GM21717 (cell line): ENCODE measurements at regions not wholly inside any gene's neighbourhood (a gene's known extent, or its start where the extent isn't known, plus 50 kb on each side); places are given as distances from the start of the nearest gene placed in this dataset.
"Not testable (repeated sequence)": the region's sequence is repeated elsewhere in the genome, so short reads cannot be mapped to it uniquely, and the experiment has no call there.

Experiments used
- ATAC-seq: cut with Tn5 transposase; IDR thresholded peaks from one replicate; pipeline ENCODE4 v1.9.1; 2021; ENCODE audit warnings: mild to moderate bottlenecking, moderate library complexity; ENCODE audit not compliant: unreplicated experiment

- no peak for ATAC-seq
Observed at GRCh38 chr17:70369391-70369790, 200.1 kb downstream of the KCNJ2 start.

- no peak for ATAC-seq
Observed at GRCh38 chr17:70370816-70371215, 201.5 kb downstream of the KCNJ2 start.

GRCh38 chr17:70373369-70373768 lies 204.0 kb downstream of the KCNJ2 start:
- no peak for ATAC-seq

GRCh38 chr17:70374496-70374895 lies 205.2 kb downstream of the KCNJ2 start:
- ATAC-seq = no peak

GRCh38 chr17:70375406-70375805 lies 206.1 kb downstream of the KCNJ2 start:
- ATAC-seq = no peak

GRCh38 chr17:70375813-70376770 lies 206.8 kb downstream of the KCNJ2 start:
- no peak for ATAC-seq

- no peak for ATAC-seq
Observed at GRCh38 chr17:70377654-70378053, 208.3 kb downstream of the KCNJ2 start.

DNA sequence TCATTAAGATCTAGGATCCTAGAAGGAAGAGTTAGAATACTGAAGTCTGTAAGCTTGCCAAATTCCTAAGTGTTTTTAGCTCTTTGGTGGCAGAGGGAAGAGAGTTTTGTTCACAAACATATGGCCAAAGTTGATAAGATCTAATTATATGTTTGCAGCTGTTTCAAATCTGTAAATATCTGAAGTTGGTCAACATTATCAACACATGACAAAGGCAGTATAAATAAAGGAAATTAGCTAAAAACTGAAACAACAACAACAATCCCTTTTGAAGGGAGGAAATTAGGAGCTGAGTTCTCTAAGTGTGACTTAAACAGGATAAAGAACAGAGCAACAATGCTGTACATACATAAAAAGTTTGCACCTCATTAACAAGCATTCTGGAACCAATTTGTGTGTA lies 208.7 kb downstream of the KCNJ2 start:
- no peak for ATAC-seq

DNA sequence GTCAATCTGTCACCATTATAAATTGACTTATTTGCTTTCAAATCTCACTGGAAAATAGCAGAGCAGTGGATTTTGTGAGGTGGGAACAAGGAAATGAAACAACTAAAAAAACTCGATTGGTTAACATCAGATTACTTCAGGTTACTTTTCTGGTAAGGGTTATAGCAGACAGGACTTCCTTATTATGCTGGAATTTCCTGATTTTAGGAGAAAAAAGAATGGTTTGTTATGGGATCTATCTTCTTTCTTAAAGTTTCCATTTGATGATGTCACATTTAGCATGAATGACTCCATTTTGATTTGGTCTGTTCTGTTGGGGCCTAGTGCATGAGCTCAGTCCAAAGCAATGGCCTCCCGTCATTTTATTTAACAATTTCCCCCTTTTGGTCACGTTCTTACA lies 210.6 kb downstream of the KCNJ2 start:
- ATAC-seq = no peak

GRCh38 chr17:70381916-70382315 lies 212.6 kb downstream of the KCNJ2 start:
- ATAC-seq = not testable (repeated sequence)

DNA sequence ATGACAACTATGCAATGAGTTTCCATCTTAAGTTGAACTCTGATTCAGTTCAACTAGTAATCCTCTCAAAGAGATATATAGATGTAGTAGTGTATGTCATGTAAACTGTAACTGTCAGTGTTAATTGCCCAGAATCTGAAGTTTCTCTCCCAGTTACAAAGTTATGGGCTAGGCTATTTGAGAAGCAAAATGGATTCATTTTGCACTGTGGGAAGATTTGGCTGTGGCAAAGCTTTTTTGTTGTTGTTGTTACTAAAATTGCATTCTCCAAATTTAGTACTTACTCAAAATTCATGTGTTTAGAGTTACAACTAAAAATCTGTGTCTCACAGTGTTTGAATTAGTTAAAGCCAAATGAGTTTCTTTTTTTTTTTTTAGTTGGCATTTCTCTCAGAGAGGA lies 219.0 kb downstream of the KCNJ2 start:
- no peak for ATAC-seq

DNA sequence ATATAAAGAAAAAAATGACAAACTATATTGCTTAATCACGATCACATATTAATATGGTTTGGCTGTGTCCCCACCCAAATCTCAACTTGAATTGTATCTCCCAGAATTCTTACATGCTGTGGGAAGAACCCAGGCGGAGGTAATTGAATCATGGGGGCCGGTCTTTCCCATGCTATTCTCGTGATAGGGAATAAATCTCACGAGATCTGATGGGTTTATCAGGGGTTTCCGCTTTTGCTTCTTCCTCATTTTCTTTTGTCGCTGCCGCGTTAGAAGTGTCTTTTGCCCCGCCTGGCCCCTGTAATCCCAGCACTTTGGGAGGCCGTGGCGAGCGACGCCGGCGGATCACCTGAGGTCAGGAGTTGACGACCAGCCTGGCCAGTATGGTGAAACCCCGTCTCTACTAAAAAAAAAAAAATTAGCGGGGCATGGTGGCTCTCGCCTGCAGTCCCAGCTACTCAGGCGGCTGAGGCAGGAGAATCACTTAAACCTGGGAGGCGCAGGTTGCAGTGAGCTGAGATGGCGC lies 220.0 kb downstream of the KCNJ2 start:
- ATAC-seq = not testable (repeated sequence)

DNA sequence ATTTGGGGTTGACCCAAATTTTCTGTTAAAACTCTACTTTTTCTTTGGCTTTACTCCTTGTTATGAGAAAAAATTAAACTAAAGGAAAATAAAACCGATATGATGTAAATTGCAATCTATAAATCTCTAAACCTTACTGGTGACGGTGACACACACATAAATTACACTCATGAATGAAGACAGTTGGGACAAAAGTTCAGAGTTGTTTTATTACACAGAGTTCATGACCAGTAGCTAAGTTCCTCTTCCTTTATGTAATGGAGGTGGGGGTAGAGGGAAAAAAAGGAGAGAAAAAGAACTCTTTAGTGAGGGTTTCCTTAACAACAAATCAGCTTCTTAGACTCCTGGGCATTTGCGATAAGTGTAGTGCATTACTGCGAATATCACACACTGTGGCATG lies 220.7 kb downstream of the KCNJ2 start:
- ATAC-seq = no peak

GRCh38 chr17:70394473-70395232 lies 225.3 kb downstream of the KCNJ2 start:
- ATAC-seq = no peak

GRCh38 chr17:70405492-70406220 lies 236.3 kb downstream of the KCNJ2 start:
- peak; percentile 68 for ATAC-seq

GRCh38 chr17:70407506-70407905 lies 238.2 kb downstream of the KCNJ2 start:
- ATAC-seq = no peak

GRCh38 chr17:70408768-70409167 lies 239.4 kb downstream of the KCNJ2 start:
- no peak for ATAC-seq

GRCh38 chr17:70414300-70414699 lies 245.0 kb downstream of the KCNJ2 start:
- no peak for ATAC-seq

DNA sequence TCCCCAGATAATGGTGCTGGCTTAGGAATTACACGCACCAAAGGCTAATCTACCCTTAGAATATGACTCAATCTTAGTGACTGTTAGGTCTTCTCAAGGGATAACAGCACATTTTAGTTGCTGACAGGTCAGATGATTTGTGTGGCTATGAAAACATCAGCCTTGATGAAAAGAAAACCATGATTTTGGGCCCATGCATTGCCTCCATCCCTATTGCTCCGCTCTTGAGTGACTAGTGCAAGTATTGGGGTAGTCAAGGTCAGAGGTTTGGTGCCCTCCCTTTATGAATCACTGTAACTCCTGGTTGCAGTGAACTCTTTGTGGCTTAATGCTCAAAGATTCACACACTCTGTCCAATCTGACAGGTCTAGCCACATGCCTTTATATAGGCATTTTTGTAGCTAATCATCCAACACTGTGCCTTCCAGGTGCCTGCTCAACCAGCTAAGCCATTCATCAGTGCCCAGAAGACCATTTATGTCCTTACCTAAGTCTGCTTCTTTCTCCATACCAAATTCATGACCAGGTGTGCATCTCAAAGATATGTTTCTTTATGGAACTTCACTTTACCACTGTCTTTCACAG lies 251.6 kb downstream of the KCNJ2 start:
- no peak for ATAC-seq

DNA sequence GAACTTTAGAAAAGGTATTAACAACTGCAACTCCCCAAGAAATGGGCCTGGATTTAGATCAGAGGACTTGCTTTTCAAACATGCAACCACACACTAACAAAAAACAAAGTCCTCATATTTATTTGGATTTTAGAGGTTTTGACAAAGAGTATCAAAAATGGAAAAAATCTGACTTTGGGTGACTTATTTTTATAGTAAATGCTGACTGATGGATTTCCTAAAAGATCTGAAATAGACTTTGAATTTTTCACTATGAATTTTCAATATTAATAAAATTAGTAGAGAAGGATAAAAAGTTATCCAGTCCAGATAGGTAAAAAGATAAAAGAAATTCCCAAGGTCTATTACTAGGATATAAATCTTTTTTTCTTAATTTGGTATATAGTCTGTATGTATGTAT lies 253.5 kb downstream of the KCNJ2 start:
- no peak for ATAC-seq

GRCh38 chr17:70423562-70423961 lies 254.2 kb downstream of the KCNJ2 start:
- ATAC-seq = no peak
